Endodermal cell (in vitro differentiated cells): ENCODE measurements at regions not wholly inside any gene's neighbourhood (a gene's known extent, or its start where the extent isn't known, plus 50 kb on each side); places are given as distances from the start of the nearest gene placed in this dataset.
A peak's percentile ranks its signal among the peaks of the same experiment; 100 is the strongest.

Source experiments
- DNase-seq: peaks from one replicate; pipeline ENCODE4 v3.0.0-alpha.2; 2017
- H3K27ac ChIP-seq: 2 replicates; pipeline ENCODE4 v1.5.1; 2013; ENCODE audit warnings: mild to moderate bottlenecking, low read depth, low read length, moderate library complexity
- H3K27me3 ChIP-seq: 2 replicates; pipeline ENCODE4 v1.6.1; 2013; ENCODE audit warnings: mild to moderate bottlenecking, low read length, moderate library complexity; ENCODE audit not compliant: insufficient read depth, control insufficient read depth, poor library complexity, severe bottlenecking
- H3K36me3 ChIP-seq: 2 replicates; pipeline ENCODE4 v1.7.0; 2013; ENCODE audit warnings: mild to moderate bottlenecking, low read length, moderate library complexity; ENCODE audit not compliant: control insufficient read depth, insufficient read depth
- H3K4me1 ChIP-seq: one replicate; pipeline ENCODE4 v1.7.0; 2013; ENCODE audit warnings: low read length; ENCODE audit not compliant: control insufficient read depth, insufficient read depth
- H3K4me3 ChIP-seq: 2 replicates; pipeline ENCODE4 v1.5.1; 2013; ENCODE audit warnings: mild to moderate bottlenecking, low read length, moderate library complexity
- H3K9ac ChIP-seq: 2 replicates; pipeline ENCODE4 v1.6.1; 2013; ENCODE audit warnings: mild to moderate bottlenecking, low read length, moderate library complexity; ENCODE audit not compliant: poor library complexity, severe bottlenecking; ENCODE audit errors: extremely low read depth
- H3K9me3 ChIP-seq: 2 replicates; pipeline ENCODE4 v1.6.1; 2013; ENCODE audit warnings: mild to moderate bottlenecking, low read length, moderate library complexity; ENCODE audit not compliant: control insufficient read depth
- H3K27ac Mint-ChIP-seq: 2 replicates; pipeline ENCODE4 v1.8.0; 2020; ENCODE audit warnings: mixed read lengths
- H3K27me3 Mint-ChIP-seq: 2 replicates; pipeline ENCODE4 v1.8.0; 2021; ENCODE audit warnings: mild to moderate bottlenecking, mixed read lengths; ENCODE audit not compliant: insufficient read depth
- H3K36me3 Mint-ChIP-seq: 2 replicates; pipeline ENCODE4 v1.8.0; 2020; ENCODE audit warnings: low read depth, mixed read lengths
- H3K4me1 Mint-ChIP-seq: 2 replicates; pipeline ENCODE4 v1.8.0; 2020; ENCODE audit warnings: mixed read lengths
- H3K4me3 Mint-ChIP-seq: 2 replicates; pipeline ENCODE4 v1.8.0; 2020; ENCODE audit warnings: mild to moderate bottlenecking, moderate library complexity, mixed read lengths
- H3K9me3 Mint-ChIP-seq: 2 replicates; pipeline ENCODE4 v1.8.0; 2020; ENCODE audit warnings: mild to moderate bottlenecking, mixed read lengths
- WGBS, 2 experiments: methylation state at CpG; one replicate each; pipeline versions ENCODE4 v1.1.5 to v1.1.7; 2013; ENCODE audit warnings: missing lambda C conversion rate in 2 of 2, mixed read lengths in 1 of 2; ENCODE audit not compliant: insufficient coverage in 1 of 2, insufficient read length in 1 of 2; 5-methylcytosine and 5-hydroxymethylcytosine counted together
- TF ChIP-seq, protein P1 (sequence below): fragments of 200-600 bp; sonication (generic); conservative IDR thresholded peaks from 2 replicates; pipeline ENCODE4 v1.5.0; 2021; ENCODE audit warnings: antibody characterized with exemption, mild to moderate bottlenecking

- Histone ChIP-seq H3K4me1 (peaks cover 11% of the 10 kb centered on the region), H3K4me3 (peak overlapping the region; percentile 30), H3K27ac (no peak overlapping the region), H3K36me3 (no peaks in the 10 kb centered on the region), H3K9me3 (peaks cover 17% of the 10 kb centered on the region), H3K27me3 (no peaks in the 10 kb centered on the region), H3K9ac (no peak overlapping the region)
- H3K9me3 Mint-ChIP-seq, result no peaks in the 10 kb centered on the region
- TF ChIP-seq, protein P1, sequence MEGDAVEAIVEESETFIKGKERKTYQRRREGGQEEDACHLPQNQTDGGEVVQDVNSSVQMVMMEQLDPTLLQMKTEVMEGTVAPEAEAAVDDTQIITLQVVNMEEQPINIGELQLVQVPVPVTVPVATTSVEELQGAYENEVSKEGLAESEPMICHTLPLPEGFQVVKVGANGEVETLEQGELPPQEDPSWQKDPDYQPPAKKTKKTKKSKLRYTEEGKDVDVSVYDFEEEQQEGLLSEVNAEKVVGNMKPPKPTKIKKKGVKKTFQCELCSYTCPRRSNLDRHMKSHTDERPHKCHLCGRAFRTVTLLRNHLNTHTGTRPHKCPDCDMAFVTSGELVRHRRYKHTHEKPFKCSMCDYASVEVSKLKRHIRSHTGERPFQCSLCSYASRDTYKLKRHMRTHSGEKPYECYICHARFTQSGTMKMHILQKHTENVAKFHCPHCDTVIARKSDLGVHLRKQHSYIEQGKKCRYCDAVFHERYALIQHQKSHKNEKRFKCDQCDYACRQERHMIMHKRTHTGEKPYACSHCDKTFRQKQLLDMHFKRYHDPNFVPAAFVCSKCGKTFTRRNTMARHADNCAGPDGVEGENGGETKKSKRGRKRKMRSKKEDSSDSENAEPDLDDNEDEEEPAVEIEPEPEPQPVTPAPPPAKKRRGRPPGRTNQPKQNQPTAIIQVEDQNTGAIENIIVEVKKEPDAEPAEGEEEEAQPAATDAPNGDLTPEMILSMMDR, result no peak
- no peak overlapping the region for H3K27ac Mint-ChIP-seq
- no peak overlapping the region for H3K4me3 Mint-ChIP-seq
- H3K27me3 Mint-ChIP-seq, result peaks cover 3% of the 10 kb centered on the region
- H3K4me1 Mint-ChIP-seq, result peaks cover 27% of the 10 kb centered on the region
- DNase-seq, result no peak
- no peaks in the 10 kb centered on the region for H3K36me3 Mint-ChIP-seq
These were observed 74.6 kb upstream of the PDZRN3 start for GRCh38 chr3:73699327-73699726.

DNA sequence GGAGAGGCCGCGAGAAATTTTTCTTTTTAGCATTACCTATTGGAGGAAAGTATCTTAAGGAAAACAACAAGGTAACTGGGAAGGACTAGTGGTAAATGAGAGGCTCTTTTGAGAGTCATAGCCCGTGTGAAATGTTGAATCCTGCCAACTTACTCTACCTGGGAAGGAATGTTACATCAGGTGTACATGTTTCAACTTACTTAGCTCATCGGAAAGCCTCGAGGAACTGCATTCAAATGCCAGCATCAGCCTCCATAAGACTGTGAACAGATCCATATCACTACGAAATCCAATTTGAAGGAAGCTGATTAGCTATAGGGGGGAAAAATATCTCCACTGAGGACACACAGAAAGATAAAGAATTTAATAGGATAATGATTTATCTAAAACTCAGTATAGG lies 72.3 kb upstream of the PDZRN3 start:
- H3K27ac Mint-ChIP-seq, result no peak overlapping the region
- H3K4me3 ChIP-seq, result no peak overlapping the region
- H3K9me3 ChIP-seq, result peaks cover 17% of the 10 kb centered on the region
- peaks cover 13% of the 10 kb centered on the region for H3K4me1 Mint-ChIP-seq
- H3K36me3 Mint-ChIP-seq, result no peaks in the 10 kb centered on the region
- H3K27me3 Mint-ChIP-seq, result peaks cover 5% of the 10 kb centered on the region
- no peaks in the 10 kb centered on the region for H3K27me3 ChIP-seq
- no peaks in the 10 kb centered on the region for H3K36me3 ChIP-seq
- H3K4me3 Mint-ChIP-seq, result no peak overlapping the region
- H3K4me1 ChIP-seq, result no peaks in the 10 kb centered on the region
- no peak overlapping the region for H3K9ac ChIP-seq
- no peaks in the 10 kb centered on the region for H3K9me3 Mint-ChIP-seq
- no peak overlapping the region for H3K27ac ChIP-seq
- TF ChIP-seq, protein P1, result no peak
- DNase-seq, result no peak
- 68 to 88% methylated on average over 1 to 6 of the region's 6 CpGs for WGBS, 2 experiments

GRCh38 chr3:73695841-73696240 lies 71.1 kb upstream of the PDZRN3 start:
- H3K36me3 Mint-ChIP-seq, result no peaks in the 10 kb centered on the region
- no peak overlapping the region for H3K9ac ChIP-seq
- no peak overlapping the region for H3K27ac ChIP-seq
- no peaks in the 10 kb centered on the region for H3K27me3 ChIP-seq
- H3K4me3 Mint-ChIP-seq, result no peak overlapping the region
- no peaks in the 10 kb centered on the region for H3K36me3 ChIP-seq
- no peaks in the 10 kb centered on the region for H3K4me1 ChIP-seq
- H3K9me3 ChIP-seq, result peaks cover 17% of the 10 kb centered on the region
- H3K27ac Mint-ChIP-seq, result no peak overlapping the region
- no peak overlapping the region for H3K4me3 ChIP-seq
- H3K4me1 Mint-ChIP-seq, result peaks cover 11% of the 10 kb centered on the region
- H3K9me3 Mint-ChIP-seq, result no peaks in the 10 kb centered on the region
- TF ChIP-seq, protein P1, result no peak
- DNase-seq, result no peak
- 93 to 98% methylated on average over 2 to 3 of the region's 3 CpGs for WGBS, 2 experiments
- peaks cover 5% of the 10 kb centered on the region for H3K27me3 Mint-ChIP-seq
